ENCODE measurements at regions not wholly inside any gene's neighbourhood (a gene's known extent, or its start where the extent isn't known, plus 50 kb on each side); places are given as distances from the start of the nearest gene placed in this dataset.
"Not testable (repeated sequence)": the region's sequence is repeated elsewhere in the genome, so short reads cannot be mapped to it uniquely, and the experiment has no call there.

DNA sequence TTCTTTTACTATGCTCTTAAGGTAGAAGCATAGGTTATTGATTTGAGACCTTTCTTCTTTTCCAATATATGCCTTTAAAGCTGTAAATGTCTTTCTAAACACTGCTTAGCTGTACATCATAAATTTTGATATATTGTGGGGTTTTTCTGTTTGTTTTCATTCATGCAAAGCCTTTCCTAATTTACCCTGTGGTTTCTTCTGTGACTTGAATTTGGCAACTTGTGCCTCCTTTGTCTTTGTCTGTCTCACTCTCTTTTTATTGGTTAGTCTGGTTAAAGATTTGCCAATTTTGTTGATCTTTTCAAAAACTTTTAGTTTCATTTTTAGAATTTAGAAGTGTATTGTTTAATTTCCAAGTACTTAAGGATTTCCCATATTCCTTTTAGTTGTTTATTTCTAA is 343.1 kb downstream of the OXSM start:
- H3K36me3 ChIP-seq, result no peaks in the 10 kb centered on the region
- intact Hi-C loops (cut with DNase I), result no loop called here
- no peaks in the 10 kb centered on the region for H3K9me3 ChIP-seq
- H3K4me3 ChIP-seq, result no peak overlapping the region
- TF ChIP-seq POLR2AphosphoS5 (IDR thresholded peaks at IDR 0.05; ENCODE audit: insufficient read depth in 1 of 2, low read depth in 1 of 2), result no peak
- TF ChIP-seq, protein P1, sequence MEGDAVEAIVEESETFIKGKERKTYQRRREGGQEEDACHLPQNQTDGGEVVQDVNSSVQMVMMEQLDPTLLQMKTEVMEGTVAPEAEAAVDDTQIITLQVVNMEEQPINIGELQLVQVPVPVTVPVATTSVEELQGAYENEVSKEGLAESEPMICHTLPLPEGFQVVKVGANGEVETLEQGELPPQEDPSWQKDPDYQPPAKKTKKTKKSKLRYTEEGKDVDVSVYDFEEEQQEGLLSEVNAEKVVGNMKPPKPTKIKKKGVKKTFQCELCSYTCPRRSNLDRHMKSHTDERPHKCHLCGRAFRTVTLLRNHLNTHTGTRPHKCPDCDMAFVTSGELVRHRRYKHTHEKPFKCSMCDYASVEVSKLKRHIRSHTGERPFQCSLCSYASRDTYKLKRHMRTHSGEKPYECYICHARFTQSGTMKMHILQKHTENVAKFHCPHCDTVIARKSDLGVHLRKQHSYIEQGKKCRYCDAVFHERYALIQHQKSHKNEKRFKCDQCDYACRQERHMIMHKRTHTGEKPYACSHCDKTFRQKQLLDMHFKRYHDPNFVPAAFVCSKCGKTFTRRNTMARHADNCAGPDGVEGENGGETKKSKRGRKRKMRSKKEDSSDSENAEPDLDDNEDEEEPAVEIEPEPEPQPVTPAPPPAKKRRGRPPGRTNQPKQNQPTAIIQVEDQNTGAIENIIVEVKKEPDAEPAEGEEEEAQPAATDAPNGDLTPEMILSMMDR (IDR thresholded peaks at IDR 0.05), result no peak
- TF ChIP-seq POLR2A (IDR thresholded peaks at IDR 0.05), result no peak
- H3K27ac ChIP-seq, result no peak overlapping the region
- no peak for DNase-seq (ENCODE audit: extremely low spot score in 2 of 2)
- H3K4me1 ChIP-seq, result no peaks in the 10 kb centered on the region
- H3K27me3 ChIP-seq, result no peaks in the 10 kb centered on the region

DNA sequence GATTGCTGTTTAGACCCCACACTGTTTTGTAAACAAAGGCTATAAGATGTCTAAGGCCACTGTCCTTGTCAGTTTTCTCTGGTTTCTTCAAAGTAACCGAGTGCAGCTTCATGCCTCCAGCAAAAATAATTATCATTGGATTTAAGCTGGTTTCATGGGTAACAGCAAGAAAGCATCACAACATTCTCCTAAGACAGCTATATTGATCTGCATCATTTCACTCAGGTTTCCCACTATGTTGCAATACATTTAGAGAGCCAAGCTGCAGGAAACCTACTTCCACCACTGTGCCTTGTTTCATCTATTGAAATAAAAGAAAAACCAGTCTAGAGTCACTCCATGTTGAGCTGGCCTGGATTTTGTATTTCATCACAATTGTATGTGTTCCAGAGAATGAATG is 351.4 kb downstream of the OXSM start:
- no peak for DNase-seq (ENCODE audit: extremely low spot score in 2 of 2)
- TF ChIP-seq, protein P1 (IDR thresholded peaks at IDR 0.05), result no peak
- TF ChIP-seq POLR2A (IDR thresholded peaks at IDR 0.05) (no peak), POLR2AphosphoS5 (IDR thresholded peaks at IDR 0.05; ENCODE audit: insufficient read depth in 1 of 2, low read depth in 1 of 2) (no peak)
- Histone ChIP-seq H3K4me1 (no peaks in the 10 kb centered on the region), H3K9me3 (peaks cover 8% of the 10 kb centered on the region), H3K27ac (no peak overlapping the region), H3K27me3 (no peaks in the 10 kb centered on the region), H3K36me3 (no peaks in the 10 kb centered on the region), H3K4me3 (no peak overlapping the region)
- intact Hi-C loops (cut with DNase I), result no loop called here

DNA sequence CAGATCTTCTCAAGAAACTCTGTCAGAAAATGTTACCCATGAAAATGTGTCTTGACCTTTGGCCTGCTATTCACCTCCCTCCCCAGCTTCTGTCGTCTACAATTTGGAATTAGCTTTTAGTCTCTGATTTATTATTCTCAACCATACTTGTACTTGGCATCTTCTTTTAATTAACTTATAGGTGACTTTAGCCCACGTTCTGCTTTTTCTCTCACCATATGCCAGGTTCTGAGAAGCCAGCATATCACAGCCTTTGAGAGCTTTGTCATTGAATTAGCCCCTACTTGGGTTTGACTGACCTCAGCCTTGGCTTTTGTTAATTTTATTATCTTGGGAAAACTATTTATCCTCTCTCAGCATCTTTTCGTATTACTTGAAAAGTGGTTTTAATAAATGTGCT is 355.9 kb downstream of the OXSM start:
- intact Hi-C loops (cut with DNase I), result no loop called here
- no peaks in the 10 kb centered on the region for H3K4me1 ChIP-seq
- DNase-seq (ENCODE audit: extremely low spot score in 2 of 2), result no peak
- H3K9me3 ChIP-seq, result no peaks in the 10 kb centered on the region
- no peak for TF ChIP-seq POLR2A (IDR thresholded peaks at IDR 0.05)
- no peak for TF ChIP-seq POLR2AphosphoS5 (IDR thresholded peaks at IDR 0.05; ENCODE audit: insufficient read depth in 1 of 2, low read depth in 1 of 2)
- TF ChIP-seq, protein P1 (IDR thresholded peaks at IDR 0.05), result no peak
- H3K27me3 ChIP-seq, result no peaks in the 10 kb centered on the region
- H3K27ac ChIP-seq, result no peak overlapping the region
- H3K36me3 ChIP-seq, result no peaks in the 10 kb centered on the region
- H3K4me3 ChIP-seq, result no peak overlapping the region

DNA sequence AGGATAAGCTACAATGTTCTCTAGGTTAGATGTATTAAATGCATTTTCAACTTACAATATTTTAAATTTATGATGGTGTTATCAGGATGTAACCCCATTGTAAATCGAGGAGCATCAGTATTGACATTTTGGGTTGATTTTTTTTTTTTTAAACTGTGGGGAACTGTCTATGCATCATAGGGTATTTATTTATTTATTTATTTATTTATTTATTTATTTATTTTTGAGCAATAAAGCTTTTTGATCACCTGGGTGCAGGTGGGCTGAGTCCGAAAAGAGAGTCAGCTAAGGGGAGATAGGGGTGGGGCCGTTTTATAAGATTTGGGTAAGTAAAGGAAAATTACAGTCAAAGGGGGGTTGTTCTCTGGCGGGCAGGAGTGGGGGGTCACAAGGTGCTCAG is 367.5 kb downstream of the OXSM start:
- DNase-seq (ENCODE audit: extremely low spot score in 2 of 2); H3K27me3 ChIP-seq; H3K4me3 ChIP-seq; intact Hi-C loops (cut with DNase I); H3K36me3 ChIP-seq; H3K27ac ChIP-seq; H3K9me3 ChIP-seq; H3K4me1 ChIP-seq: not testable (repeated sequence)

DNA sequence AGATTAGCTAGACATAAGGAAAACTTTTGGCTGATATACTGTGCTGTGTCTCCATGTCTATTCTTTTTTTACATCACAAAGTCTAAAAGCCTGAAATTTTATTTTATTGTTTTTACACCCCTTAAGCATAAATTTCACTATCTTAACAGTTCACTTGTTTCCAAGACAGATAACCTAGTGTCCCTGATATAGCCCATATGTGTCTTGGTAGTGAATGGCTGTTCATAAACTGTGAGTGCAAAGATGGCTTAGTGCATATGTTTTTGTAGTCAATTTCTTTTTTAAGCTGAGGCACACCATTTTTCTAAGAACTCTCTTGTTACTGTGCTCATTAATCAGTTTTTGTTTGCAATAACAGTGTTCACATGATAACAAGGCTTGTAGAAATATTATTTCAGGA is 381.1 kb downstream of the OXSM start:
- no peak for DNase-seq (ENCODE audit: extremely low spot score in 2 of 2)
- no peak overlapping the region for H3K4me3 ChIP-seq
- no peak for TF ChIP-seq POLR2A (IDR thresholded peaks at IDR 0.05)
- H3K9me3 ChIP-seq, result no peaks in the 10 kb centered on the region
- H3K36me3 ChIP-seq, result no peaks in the 10 kb centered on the region
- H3K4me1 ChIP-seq, result no peaks in the 10 kb centered on the region
- no peaks in the 10 kb centered on the region for H3K27me3 ChIP-seq
- intact Hi-C loops (cut with DNase I), result no loop called here
- H3K27ac ChIP-seq, result no peak overlapping the region

DNA sequence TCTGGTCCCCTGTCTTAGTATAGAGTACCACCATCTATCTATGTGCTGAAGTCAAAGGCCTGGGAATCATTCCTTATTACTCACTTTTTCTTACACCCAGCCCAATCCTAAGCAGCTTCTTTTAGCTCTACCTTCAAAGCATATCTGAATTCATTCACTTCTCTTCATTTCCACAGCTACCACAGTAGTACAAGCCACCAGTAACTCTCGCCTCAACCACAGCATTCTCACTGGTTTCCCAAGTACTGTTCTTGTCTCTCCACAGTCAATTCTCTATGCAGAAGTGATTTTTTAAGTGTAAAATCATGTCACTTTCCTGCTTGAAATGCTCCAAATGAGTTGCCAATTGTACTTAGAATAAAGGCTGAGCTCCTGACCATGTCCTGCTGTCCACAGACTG is 401.7 kb downstream of the OXSM start:
- H3K4me1 ChIP-seq, result no peaks in the 10 kb centered on the region
- no peak overlapping the region for H3K27ac ChIP-seq
- no peak for DNase-seq (ENCODE audit: extremely low spot score in 2 of 2)
- no peak overlapping the region for H3K4me3 ChIP-seq
- intact Hi-C loops (cut with DNase I), result no loop called here
- H3K9me3 ChIP-seq, result no peaks in the 10 kb centered on the region
- no peaks in the 10 kb centered on the region for H3K36me3 ChIP-seq
- H3K27me3 ChIP-seq, result no peaks in the 10 kb centered on the region
- TF ChIP-seq POLR2AphosphoS5 (IDR thresholded peaks at IDR 0.05; ENCODE audit: insufficient read depth in 1 of 2, low read depth in 1 of 2) (no peak), POLR2A (IDR thresholded peaks at IDR 0.05) (no peak)

DNA sequence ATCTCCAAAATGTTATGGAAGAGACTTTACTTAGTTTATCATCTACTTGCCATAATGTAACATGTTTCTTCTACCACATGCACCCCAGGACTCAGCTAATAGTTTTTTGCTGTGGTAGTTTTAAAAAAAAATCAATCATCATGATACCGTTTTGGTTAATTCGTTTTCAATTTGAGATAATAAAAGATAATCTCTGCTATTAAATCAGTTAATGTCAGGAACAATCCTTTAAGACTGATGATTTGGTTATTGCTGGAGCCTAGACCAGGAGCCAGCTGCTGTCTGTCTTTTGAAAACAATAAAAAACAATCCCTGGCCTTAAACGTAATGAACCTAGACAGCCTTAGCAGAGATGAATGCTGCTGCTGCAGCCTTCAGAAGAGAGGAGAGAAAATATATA is 403.7 kb downstream of the OXSM start:
- Histone ChIP-seq H3K27ac (no peak overlapping the region), H3K9me3 (no peaks in the 10 kb centered on the region), H3K4me3 (no peak overlapping the region), H3K36me3 (no peaks in the 10 kb centered on the region), H3K27me3 (no peaks in the 10 kb centered on the region), H3K4me1 (no peaks in the 10 kb centered on the region)
- TF ChIP-seq POLR2A (IDR thresholded peaks at IDR 0.05) (no peak), POLR2AphosphoS5 (IDR thresholded peaks at IDR 0.05; ENCODE audit: insufficient read depth in 1 of 2, low read depth in 1 of 2) (no peak)
- TF ChIP-seq, protein P1 (IDR thresholded peaks at IDR 0.05), result no peak
- intact Hi-C loops (cut with DNase I), result no loop called here
- DNase-seq (ENCODE audit: extremely low spot score in 2 of 2), result no peak

All from vagina (tissue), 2 donors.